GM19239 (cell line): ENCODE measurements at regions not wholly inside any gene's neighbourhood (a gene's known extent, or its start where the extent isn't known, plus 50 kb on each side); places are given as distances from the start of the nearest gene placed in this dataset.
"Not testable (repeated sequence)": the region's sequence is repeated elsewhere in the genome, so short reads cannot be mapped to it uniquely, and the experiment has no call there.

ENCODE experiments used
- DNase-seq: peaks from one replicate; pipeline ENCODE4 v3.0.0; 2011; ENCODE audit warnings: low spot score; ENCODE audit not compliant: insufficient read length
- FAIRE-seq: peaks from 2 replicates; lab custom pipeline; 2011; peaks lifted over from hg19 to GRCh38; lab: Jason Lieb, UNC

GRCh38 chr3:159660901-159661300 lies 327.7 kb upstream of the IL12A start:
- FAIRE-seq = no peak
- no peak for DNase-seq

GRCh38 chr3:159662549-159662948 lies 326.1 kb upstream of the IL12A start:
- no peak for DNase-seq
- no peak for FAIRE-seq

DNA sequence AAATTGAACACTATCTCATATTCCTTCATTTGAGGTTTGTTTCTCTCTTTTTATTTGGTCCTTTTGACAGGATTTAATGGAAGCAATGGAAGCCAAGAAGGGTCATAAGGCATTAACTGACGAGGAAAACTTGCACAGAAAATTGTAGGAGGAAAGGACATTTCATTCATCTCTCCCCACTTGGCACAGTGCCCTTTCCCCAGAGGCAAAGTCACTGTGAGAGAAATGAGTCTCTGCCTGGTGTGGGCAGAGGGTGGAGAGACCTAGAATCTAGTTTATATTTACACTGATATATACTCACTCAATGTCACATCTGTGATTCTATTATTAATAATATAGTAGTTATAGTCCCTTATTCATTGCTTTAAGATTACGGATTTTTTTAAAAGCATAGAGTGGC lies 324.6 kb upstream of the IL12A start:
- no peak for DNase-seq
- no peak for FAIRE-seq

DNA sequence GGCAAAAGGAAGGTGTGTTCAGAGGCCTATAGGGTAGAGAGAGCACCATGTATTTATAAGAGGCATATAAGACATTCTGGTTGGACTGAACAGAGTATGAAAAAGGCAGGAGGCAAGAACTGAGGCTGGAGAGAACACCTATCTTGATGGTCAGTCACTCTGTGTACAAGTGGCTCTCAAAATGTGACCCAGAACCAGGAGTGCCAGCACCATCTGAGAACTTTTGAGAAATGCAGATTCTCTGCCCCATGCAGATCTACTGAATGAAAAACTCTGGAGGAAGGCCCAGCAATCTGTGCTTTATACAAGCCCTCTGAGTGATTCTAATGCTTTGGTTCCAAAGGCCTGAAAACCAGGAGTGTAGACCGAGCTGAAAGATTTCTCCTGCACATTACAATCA lies 324.0 kb upstream of the IL12A start:
- no peak for DNase-seq
- FAIRE-seq = no peak

DNA sequence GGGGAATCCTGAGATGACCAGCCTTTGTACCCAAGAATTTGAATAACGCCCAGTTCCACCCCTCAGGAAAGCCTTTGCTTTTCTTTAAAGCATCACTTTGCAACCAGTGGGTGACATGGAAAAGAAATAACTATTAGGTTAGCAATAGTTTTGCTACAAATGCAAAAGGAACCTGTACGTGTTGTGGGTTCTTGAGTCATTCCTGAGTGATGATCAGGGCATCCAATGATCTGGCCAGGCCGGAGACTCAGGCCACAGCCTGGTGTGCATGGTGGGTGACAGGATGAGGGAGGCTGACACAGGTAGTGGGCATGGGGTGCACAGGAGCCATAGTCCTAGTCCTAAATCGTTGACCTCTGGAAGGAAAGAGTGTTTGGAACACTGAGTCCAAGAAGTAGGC lies 321.4 kb upstream of the IL12A start:
- no peak for FAIRE-seq
- no peak for DNase-seq

DNA sequence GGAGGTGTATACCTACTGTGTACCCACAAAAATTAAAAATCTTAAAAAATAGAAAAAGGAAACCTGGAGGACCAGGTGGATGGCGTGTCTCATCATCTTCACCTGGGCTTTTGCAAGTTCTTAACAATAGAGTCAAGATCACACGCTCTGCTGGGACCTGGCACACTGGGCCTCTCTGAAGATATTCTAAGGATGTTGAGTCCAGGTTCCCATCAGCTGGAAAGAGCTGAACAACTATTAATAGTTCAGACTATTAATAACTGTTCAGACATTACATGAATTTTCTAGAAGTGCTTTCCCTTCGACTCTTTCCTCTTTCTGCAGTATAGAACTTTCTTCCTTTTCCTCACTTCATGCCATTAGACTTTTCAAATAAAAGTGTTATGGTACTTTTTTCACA lies 320.2 kb upstream of the IL12A start:
- FAIRE-seq (no peak), DNase-seq (no peak)

- no peak for FAIRE-seq
- no peak for DNase-seq
Measured at GRCh38 chr3:159668990-159669476, 319.6 kb upstream of the IL12A start.

DNA sequence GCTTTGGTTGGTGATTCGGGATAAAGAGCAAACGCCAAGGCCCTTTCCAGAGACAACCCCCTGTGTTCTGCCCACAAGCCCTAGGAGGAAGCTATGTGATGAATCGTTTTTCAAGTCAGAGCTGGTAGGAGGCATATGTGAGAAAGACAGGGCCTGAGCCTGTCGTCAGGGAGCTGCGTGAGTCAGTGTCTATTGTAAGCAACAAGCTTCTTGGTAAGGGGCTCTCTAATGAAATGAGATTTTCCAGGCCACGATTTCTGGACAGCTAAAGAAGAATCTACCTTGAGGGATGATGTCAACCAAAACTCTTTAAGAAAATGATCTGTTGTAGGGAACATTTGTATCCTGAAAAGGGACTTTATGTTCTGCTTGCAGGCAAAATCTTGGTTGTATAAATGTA lies 318.9 kb upstream of the IL12A start:
- FAIRE-seq (no peak), DNase-seq (no peak)

DNA sequence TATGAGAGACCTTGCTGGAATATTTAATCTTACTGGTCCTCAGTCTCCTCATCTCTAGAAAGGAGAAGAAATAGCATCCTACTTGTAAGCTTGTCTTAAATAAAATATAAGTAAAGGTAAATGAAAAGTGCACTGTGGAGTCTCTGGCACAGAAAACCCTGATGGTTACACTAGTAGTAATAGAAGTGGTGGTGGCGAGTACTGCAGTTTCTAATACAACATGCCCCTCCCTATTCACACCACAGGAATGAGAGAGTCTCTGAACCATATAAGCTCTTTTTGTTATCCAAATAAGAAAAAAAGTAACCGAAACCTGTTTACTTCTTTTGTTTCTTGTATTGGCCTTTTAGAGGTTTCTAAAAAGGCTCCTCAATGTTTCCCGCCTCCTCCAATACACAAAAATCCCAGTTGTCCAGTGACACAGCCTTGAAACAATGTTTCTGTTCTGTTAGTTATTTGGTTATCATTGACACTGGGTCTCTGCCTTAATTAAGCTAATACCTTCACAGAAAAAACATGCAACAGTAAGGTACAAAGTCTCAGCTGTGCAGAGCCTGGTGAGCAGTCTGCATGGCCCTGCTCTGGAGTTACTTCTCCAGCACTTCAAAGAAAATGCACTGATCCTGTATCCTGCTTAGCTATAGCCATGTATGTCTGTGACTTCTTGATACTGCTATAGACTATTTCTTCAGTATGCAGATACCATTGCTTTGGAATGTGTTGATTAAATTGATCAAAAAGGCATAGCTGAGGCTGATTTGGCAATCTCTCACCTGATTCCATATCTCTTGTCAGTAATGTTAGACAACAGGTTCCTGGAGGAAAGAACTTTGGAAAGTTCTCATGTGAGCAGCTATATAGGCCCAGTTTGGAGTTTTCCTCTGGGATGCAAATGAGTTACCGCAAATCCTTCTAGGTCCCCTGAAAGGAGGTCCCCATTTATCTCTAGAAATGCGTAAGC lies 315.6 kb upstream of the IL12A start:
- DNase-seq (no peak), FAIRE-seq (no peak)

GRCh38 chr3:159674583-159674982 lies 314.1 kb upstream of the IL12A start:
- DNase-seq = no peak
- no peak for FAIRE-seq

- FAIRE-seq (no peak), DNase-seq (no peak)
Measured at GRCh38 chr3:159675285-159675684, 313.4 kb upstream of the IL12A start.

DNA sequence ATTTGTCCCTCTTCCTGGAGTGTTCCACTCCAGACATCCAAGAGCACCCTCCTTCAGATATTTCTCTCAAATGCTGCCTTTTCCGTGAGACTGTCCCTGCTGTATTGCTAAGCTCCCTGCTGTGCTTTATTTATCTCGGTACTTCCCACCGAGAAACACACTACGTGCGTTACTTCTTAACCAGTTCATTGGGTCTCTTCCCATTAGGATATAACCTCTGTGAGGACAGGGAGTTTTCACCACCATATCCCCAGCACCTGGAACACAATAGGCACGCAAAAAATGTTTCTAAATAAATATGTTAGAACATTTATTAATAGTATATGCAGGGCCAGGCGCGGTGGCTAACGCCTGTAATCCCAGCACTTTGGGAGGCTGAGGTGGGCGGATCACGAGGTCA lies 308.7 kb upstream of the IL12A start:
- DNase-seq (no peak), FAIRE-seq (no peak)

GRCh38 chr3:159681717-159682116 lies 306.9 kb upstream of the IL12A start:
- FAIRE-seq, DNase-seq: not testable (repeated sequence)

DNA sequence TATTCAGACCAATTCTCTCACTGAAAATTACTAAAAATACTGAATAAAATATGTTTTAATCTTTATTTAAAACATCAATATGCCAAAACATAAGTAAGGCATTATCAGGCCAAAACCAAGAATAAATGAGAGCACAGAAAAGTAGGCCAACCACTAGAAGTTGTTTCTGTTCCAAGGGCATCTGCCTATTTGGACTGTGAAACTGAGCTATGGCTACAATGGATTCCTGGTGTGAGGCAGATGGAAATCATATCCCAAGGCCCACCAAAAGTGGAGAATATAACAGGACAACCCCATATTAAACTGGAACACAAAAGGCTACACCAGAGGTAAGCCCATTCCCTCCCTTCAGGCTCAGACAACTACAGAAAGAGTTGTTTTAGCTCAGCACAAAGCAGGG lies 302.8 kb upstream of the IL12A start:
- DNase-seq (no peak), FAIRE-seq (no peak)

DNA sequence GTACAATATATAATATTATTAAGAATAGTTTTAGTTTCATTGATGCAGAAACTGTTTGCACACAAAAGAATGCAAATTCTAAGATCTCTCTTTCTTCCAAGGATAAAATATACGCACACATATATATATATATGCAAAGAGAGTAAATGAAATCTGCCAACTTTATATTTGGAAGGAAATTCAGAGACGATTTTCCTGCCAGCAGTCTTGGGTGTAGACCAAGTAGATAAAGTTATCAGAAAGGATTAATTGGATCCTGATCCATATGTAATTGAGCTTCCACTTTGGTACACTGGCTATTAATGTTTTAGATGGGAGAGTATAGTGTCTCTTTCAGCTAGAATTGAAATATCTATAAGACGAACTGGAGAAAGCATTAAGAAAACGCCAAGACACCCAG lies 295.4 kb upstream of the IL12A start:
- no peak for FAIRE-seq
- DNase-seq = no peak

DNA sequence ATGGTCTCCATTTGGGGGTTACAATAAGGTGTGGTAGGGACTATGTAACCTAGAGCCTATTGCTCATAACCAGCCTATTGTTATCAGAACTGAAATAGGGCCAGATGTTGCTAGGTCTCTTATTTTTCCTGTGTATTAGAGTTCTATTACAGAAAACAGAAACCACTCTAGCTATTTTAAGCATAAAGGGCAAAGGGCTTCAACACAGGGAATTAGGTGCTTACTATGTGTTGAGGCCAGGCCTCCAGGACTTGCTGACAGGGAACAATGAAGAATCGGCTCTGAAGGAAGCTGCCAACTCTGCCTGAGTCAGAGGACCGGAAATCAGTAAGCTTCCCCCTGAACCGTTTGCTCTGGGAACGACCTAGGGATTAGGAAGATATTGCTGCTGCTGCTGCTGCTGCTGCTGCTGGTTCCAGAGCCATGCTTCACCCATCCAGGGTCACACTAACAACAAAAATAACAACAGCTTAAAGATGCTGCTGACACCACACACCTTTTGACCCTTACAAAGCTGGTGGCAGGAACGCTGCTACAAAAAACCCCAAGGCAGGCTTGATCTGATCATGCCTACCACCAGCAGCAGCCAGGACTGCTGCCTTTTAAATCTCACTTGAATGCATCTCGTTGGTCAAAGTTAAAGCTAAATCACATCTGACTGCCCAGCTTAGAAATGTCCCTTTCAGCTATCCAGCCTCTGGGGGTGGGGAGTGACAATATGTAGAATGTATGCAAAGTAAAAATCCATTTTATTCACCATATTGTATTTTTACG lies 276.9 kb upstream of the IL12A start:
- no peak for FAIRE-seq
- DNase-seq = no peak

- DNase-seq (no peak), FAIRE-seq (no peak)
Measured at GRCh38 chr3:159721324-159721723, 267.3 kb upstream of the IL12A start.

- DNase-seq (no peak), FAIRE-seq (no peak)
Measured at GRCh38 chr3:159723295-159723694, 265.3 kb upstream of the IL12A start.

- FAIRE-seq (no peak), DNase-seq (no peak)
Measured at GRCh38 chr3:159724627-159725026, 264.0 kb upstream of the IL12A start.

- no peak for DNase-seq
- FAIRE-seq = no peak
Measured at GRCh38 chr3:159726231-159726964, 262.2 kb upstream of the IL12A start.

GRCh38 chr3:159727506-159727905 lies 261.1 kb upstream of the IL12A start:
- FAIRE-seq (no peak), DNase-seq (no peak)
